CD8-positive, alpha-beta memory T cell (primary cell): ENCODE measurements at regions not wholly inside any gene's neighbourhood (a gene's known extent, or its start where the extent isn't known, plus 50 kb on each side); places are given as distances from the start of the nearest gene placed in this dataset.
"Not testable (repeated sequence)": the region's sequence is repeated elsewhere in the genome, so short reads cannot be mapped to it uniquely, and the experiment has no call there.

Experiments used
- CTCF ChIA-PET: fragments of 350-600 bp; sonication (Branson Sonifier 250); formaldehyde crosslinking; loops from one replicate; lab custom pipeline; 2021; ENCODE audit warnings: antibody characterized with exemption; lab: Charles Lee
- POLR2A ChIA-PET: fragments of 350-600 bp; sonication (Branson Sonifier 250); formaldehyde crosslinking; loops from one replicate; lab custom pipeline; 2021; ENCODE audit warnings: antibody characterized with exemption; lab: Charles Lee
- DNase-seq, 5 donors: peaks; one replicate each; pipeline versions ENCODE4 v3.0.0 to v3.0.0-alpha.2; 2020 to 2022; ENCODE audit warnings: mixed read lengths in 1 of 5
- H3K27ac ChIP-seq: one replicate; pipeline ENCODE4 v1.7.0; 2013; ENCODE audit warnings: low read depth, mild to moderate bottlenecking, low read length, moderate library complexity
- H3K27me3 ChIP-seq: 2 replicates; pipeline ENCODE4 v1.7.0; 2013; ENCODE audit warnings: low read length, mild to moderate bottlenecking; ENCODE audit not compliant: insufficient read depth, poor library complexity, severe bottlenecking
- H3K36me3 ChIP-seq: 2 replicates; pipeline ENCODE4 v1.7.0; 2013; ENCODE audit warnings: mild to moderate bottlenecking, low read length, moderate library complexity; ENCODE audit not compliant: insufficient read depth
- H3K4me1 ChIP-seq: 2 replicates; pipeline ENCODE4 v1.7.0; 2013; ENCODE audit warnings: mild to moderate bottlenecking, low read length, moderate library complexity; ENCODE audit not compliant: insufficient read depth
- H3K4me3 ChIP-seq: 2 replicates; pipeline ENCODE4 v1.7.0; 2013; ENCODE audit warnings: mild to moderate bottlenecking, low read length
- H3K9me3 ChIP-seq: 2 replicates; pipeline ENCODE4 v1.7.0; 2013; ENCODE audit warnings: mild to moderate bottlenecking, low read length
- H3K27ac Mint-ChIP-seq, 8 donors: one replicate each; pipeline ENCODE4 v1.8.0; 2020 to 2021; ENCODE audit warnings: mixed read lengths in 8 of 8, mild to moderate bottlenecking in 6 of 8, inconsistent platforms in 3 of 8, moderate library complexity in 3 of 8
- H3K27me3 Mint-ChIP-seq, 2 donors: one replicate each; pipeline ENCODE4 v1.8.0; 2020 to 2021; ENCODE audit warnings: mixed read lengths in 2 of 2, mild to moderate bottlenecking in 1 of 2, moderate library complexity in 1 of 2
- H3K36me3 Mint-ChIP-seq, 3 donors: one replicate each; pipeline ENCODE4 v1.8.0; 2020 to 2021; ENCODE audit warnings: mixed read lengths in 3 of 3, inconsistent platforms in 1 of 3, mild to moderate bottlenecking in 1 of 3
- H3K4me1 Mint-ChIP-seq, 3 donors: one replicate each; pipeline ENCODE4 v1.8.0; 2020 to 2021; ENCODE audit warnings: mixed read lengths in 3 of 3, inconsistent platforms in 1 of 3, mild to moderate bottlenecking in 1 of 3
- H3K4me3 Mint-ChIP-seq, 7 donors: one replicate each; pipeline ENCODE4 v1.8.0; 2020 to 2021; ENCODE audit warnings: mixed read lengths in 7 of 7, mild to moderate bottlenecking in 6 of 7, moderate library complexity in 4 of 7, inconsistent platforms in 2 of 7
- H3K9me3 Mint-ChIP-seq, 5 donors: one replicate each; pipeline ENCODE4 v1.8.0; 2020 to 2022; ENCODE audit warnings: mixed read lengths in 5 of 5, mild to moderate bottlenecking in 3 of 5, moderate library complexity in 2 of 5, inconsistent platforms in 1 of 5

GRCh38 chr9:118695249-118695648 lies 674.0 kb downstream of the BRINP1 start:
- H3K27ac Mint-ChIP-seq, H3K36me3 Mint-ChIP-seq, H3K4me3 ChIP-seq, H3K4me3 Mint-ChIP-seq, CTCF ChIA-PET, H3K4me1 ChIP-seq, DNase-seq, H3K27me3 Mint-ChIP-seq, POLR2A ChIA-PET, H3K4me1 Mint-ChIP-seq, H3K9me3 ChIP-seq, H3K27ac ChIP-seq, H3K27me3 ChIP-seq, H3K36me3 ChIP-seq: not testable (repeated sequence)
- peaks cover 0 to 17% (median 2%) of the 10 kb centered on the region in 5 donors for H3K9me3 Mint-ChIP-seq

GRCh38 chr9:118701985-118702384 lies 667.2 kb downstream of the BRINP1 start:
- POLR2A ChIA-PET: no interaction called here

GRCh38 chr9:118711843-118712242 lies 657.4 kb downstream of the BRINP1 start:
- no peaks in the 10 kb centered on the region for H3K36me3 ChIP-seq
- Mint-ChIP-seq H3K9me3 (peaks cover 2 to 14% (median 5%) of the 10 kb centered on the region in 5 donors), H3K27me3 (no peaks in the 10 kb centered on the region), H3K27ac (no peak overlapping the region), H3K36me3 (no peaks in the 10 kb centered on the region), H3K4me1 (no peaks in the 10 kb centered on the region), H3K4me3 (no peak overlapping the region)
- CTCF ChIA-PET: no interaction called here
- H3K4me1 ChIP-seq: no peaks in the 10 kb centered on the region
- POLR2A ChIA-PET: no interaction called here
- no peaks in the 10 kb centered on the region for H3K27me3 ChIP-seq
- DNase-seq: no peak
- H3K9me3 ChIP-seq: no peaks in the 10 kb centered on the region
- H3K4me3 ChIP-seq: no peak overlapping the region
- no peak overlapping the region for H3K27ac ChIP-seq

More at GRCh38 chr9:118701985-118702384, 667.2 kb downstream of the BRINP1 start:
- no peaks in the 10 kb centered on the region for H3K36me3 Mint-ChIP-seq
- H3K27me3 ChIP-seq: no peaks in the 10 kb centered on the region
- no peak overlapping the region for H3K27ac ChIP-seq
- no peaks in the 10 kb centered on the region for H3K27me3 Mint-ChIP-seq
- no peaks in the 10 kb centered on the region for H3K9me3 ChIP-seq
- DNase-seq: no peak
- H3K4me3 ChIP-seq: no peak overlapping the region
- H3K4me1 ChIP-seq: no peaks in the 10 kb centered on the region
- H3K4me1 Mint-ChIP-seq: no peaks in the 10 kb centered on the region
- CTCF ChIA-PET: no interaction called here
- H3K4me3 Mint-ChIP-seq: no peak overlapping the region
- peaks cover 0 to 14% (median 3%) of the 10 kb centered on the region in 5 donors for H3K9me3 Mint-ChIP-seq
- H3K27ac Mint-ChIP-seq: no peak overlapping the region
- H3K36me3 ChIP-seq: no peaks in the 10 kb centered on the region

- CTCF ChIA-PET: no interaction called here
- no peaks in the 10 kb centered on the region for H3K4me1 ChIP-seq
- H3K4me3 Mint-ChIP-seq: no peak overlapping the region
These were observed 648.0 kb downstream of the BRINP1 start for GRCh38 chr9:118721276-118721675.

GRCh38 chr9:118721923-118722322 lies 647.3 kb downstream of the BRINP1 start:
- Histone ChIP-seq H3K36me3 (no peaks in the 10 kb centered on the region), H3K4me3 (no peak overlapping the region), H3K9me3 (no peaks in the 10 kb centered on the region), H3K27ac (no peak overlapping the region), H3K4me1 (no peaks in the 10 kb centered on the region), H3K27me3 (no peaks in the 10 kb centered on the region)
- Mint-ChIP-seq H3K27me3 (no peaks in the 10 kb centered on the region), H3K4me3 (no peak overlapping the region), H3K27ac (no peak overlapping the region), H3K9me3 (peaks cover 0 to 26% (median 16%) of the 10 kb centered on the region in 5 donors), H3K36me3 (no peaks in the 10 kb centered on the region), H3K4me1 (no peaks in the 10 kb centered on the region)
- DNase-seq: no peak
- ChIA-PET CTCF (no interaction called here), POLR2A (no interaction called here)

More at GRCh38 chr9:118721276-118721675, 648.0 kb downstream of the BRINP1 start:
- H3K9me3 ChIP-seq: no peaks in the 10 kb centered on the region
- H3K27me3 ChIP-seq: no peaks in the 10 kb centered on the region
- no peaks in the 10 kb centered on the region for H3K4me1 Mint-ChIP-seq
- H3K27me3 Mint-ChIP-seq: no peaks in the 10 kb centered on the region
- no peak for DNase-seq
- no peak overlapping the region for H3K4me3 ChIP-seq
- peaks cover 0 to 24% (median 14%) of the 10 kb centered on the region in 5 donors for H3K9me3 Mint-ChIP-seq
- POLR2A ChIA-PET: no interaction called here
- no peaks in the 10 kb centered on the region for H3K36me3 ChIP-seq
- H3K27ac ChIP-seq: no peak overlapping the region
- no peaks in the 10 kb centered on the region for H3K36me3 Mint-ChIP-seq
- H3K27ac Mint-ChIP-seq: no peak overlapping the region

- peaks cover 0 to 19% (median 9%) of the 10 kb centered on the region in 5 donors for H3K9me3 Mint-ChIP-seq
- no peaks in the 10 kb centered on the region for H3K36me3 Mint-ChIP-seq
- Histone ChIP-seq H3K4me3 (no peak overlapping the region), H3K4me1 (no peaks in the 10 kb centered on the region), H3K36me3 (no peaks in the 10 kb centered on the region), H3K9me3 (no peaks in the 10 kb centered on the region), H3K27ac (no peak overlapping the region), H3K27me3 (no peaks in the 10 kb centered on the region)
- CTCF ChIA-PET: no interaction called here
- DNase-seq: no peak
- peaks cover 0 to 1% of the 10 kb centered on the region in 2 donors for H3K27me3 Mint-ChIP-seq
- POLR2A ChIA-PET: no interaction called here
- H3K4me3 Mint-ChIP-seq: no peak overlapping the region
- no peaks in the 10 kb centered on the region for H3K4me1 Mint-ChIP-seq
- H3K27ac Mint-ChIP-seq: no peak overlapping the region
These were observed 639.3 kb downstream of the BRINP1 start for GRCh38 chr9:118729981-118730380.

GRCh38 chr9:118732998-118733397 lies 636.2 kb downstream of the BRINP1 start:
- Mint-ChIP-seq H3K27me3 (peaks cover 0 to 1% of the 10 kb centered on the region in 2 donors), H3K4me3 (no peak overlapping the region), H3K27ac (no peak overlapping the region), H3K36me3 (no peaks in the 10 kb centered on the region), H3K4me1 (no peaks in the 10 kb centered on the region), H3K9me3 (peaks cover 11 to 22% (median 18%) of the 10 kb centered on the region in 5 donors)
- Histone ChIP-seq H3K27ac (no peak overlapping the region), H3K36me3 (no peaks in the 10 kb centered on the region), H3K9me3 (no peaks in the 10 kb centered on the region), H3K4me1 (no peaks in the 10 kb centered on the region), H3K27me3 (no peaks in the 10 kb centered on the region), H3K4me3 (no peak overlapping the region)
- CTCF ChIA-PET: no interaction called here
- POLR2A ChIA-PET: no interaction called here
- DNase-seq: no peak

- DNase-seq: no peak
- H3K27me3 Mint-ChIP-seq: peaks cover 0 to 1% of the 10 kb centered on the region in 2 donors
- Histone ChIP-seq H3K27ac (no peak overlapping the region), H3K36me3 (no peaks in the 10 kb centered on the region), H3K27me3 (no peaks in the 10 kb centered on the region), H3K4me3 (no peak overlapping the region), H3K9me3 (no peaks in the 10 kb centered on the region), H3K4me1 (no peaks in the 10 kb centered on the region)
- no peaks in the 10 kb centered on the region for H3K36me3 Mint-ChIP-seq
- no peak overlapping the region for H3K27ac Mint-ChIP-seq
- ChIA-PET CTCF (no interaction called here), POLR2A (no interaction called here)
- no peaks in the 10 kb centered on the region for H3K4me1 Mint-ChIP-seq
- no peak overlapping the region for H3K4me3 Mint-ChIP-seq
- H3K9me3 Mint-ChIP-seq: peaks cover 11 to 32% (median 19%) of the 10 kb centered on the region in 5 donors
These were observed 634.5 kb downstream of the BRINP1 start for GRCh38 chr9:118734696-118735095.

GRCh38 chr9:118736406-118736805 lies 632.8 kb downstream of the BRINP1 start:
- Histone ChIP-seq H3K27me3 (no peaks in the 10 kb centered on the region), H3K36me3 (no peaks in the 10 kb centered on the region), H3K4me3 (no peak overlapping the region), H3K9me3 (no peaks in the 10 kb centered on the region), H3K27ac (no peak overlapping the region), H3K4me1 (no peaks in the 10 kb centered on the region)
- H3K4me1 Mint-ChIP-seq: no peaks in the 10 kb centered on the region
- ChIA-PET POLR2A (no interaction called here), CTCF (no interaction called here)
- peaks cover 11 to 27% (median 19%) of the 10 kb centered on the region in 5 donors for H3K9me3 Mint-ChIP-seq
- no peak for DNase-seq
- no peaks in the 10 kb centered on the region for H3K36me3 Mint-ChIP-seq
- no peak overlapping the region for H3K27ac Mint-ChIP-seq
- no peak overlapping the region for H3K4me3 Mint-ChIP-seq
- H3K27me3 Mint-ChIP-seq: peaks cover 0 to 1% of the 10 kb centered on the region in 2 donors
